ENCODE measurements at regions not wholly inside any gene's neighbourhood (a gene's known extent, or its start where the extent isn't known, plus 50 kb on each side); places are given as distances from the start of the nearest gene placed in this dataset.
"Not testable (repeated sequence)": the region's sequence is repeated elsewhere in the genome, so short reads cannot be mapped to it uniquely, and the experiment has no call there.

DNA sequence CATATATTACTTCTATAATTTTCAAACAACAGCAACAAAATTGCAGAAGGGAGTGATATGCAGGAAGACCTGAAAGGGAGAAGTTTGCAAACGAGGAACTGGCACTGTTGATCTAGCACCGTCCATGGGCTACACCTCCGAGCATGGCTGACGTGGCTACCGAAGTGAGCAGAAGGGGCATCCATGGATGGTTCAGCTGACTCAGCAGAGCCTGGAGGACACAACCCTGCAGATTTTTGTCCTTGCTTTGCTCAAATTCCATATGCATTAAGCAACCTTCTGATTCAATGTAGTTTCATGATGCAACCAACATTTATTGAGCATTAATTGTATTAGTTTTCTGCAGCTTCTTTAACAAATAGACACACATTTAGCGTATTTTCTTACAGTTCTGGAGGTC, 191.2 kb downstream of the C1orf94 start:
- ChIA-PET POLR2A (no interaction called here), CTCF (ENCODE audit: unreplicated experiment) (no interaction called here)
- H3K4me1 ChIP-seq (ENCODE audit: insufficient read depth, low read length, poor library complexity, severe bottlenecking) = no peaks in the 10 kb centered on the region
- no peaks in the 10 kb centered on the region for H4K20me1 ChIP-seq (ENCODE audit: insufficient read depth, low read length)
- H2AFZ ChIP-seq (ENCODE audit: low read length) = no peak overlapping the region
- H3K9me3 ChIP-seq (ENCODE audit: low read length) = no peaks in the 10 kb centered on the region
- DNase-seq (ENCODE audit: low spot score) = no peak
- no peaks in the 10 kb centered on the region for H3K79me2 ChIP-seq (ENCODE audit: insufficient read depth, low read depth, low read length)
- no peak for TF ChIP-seq CTCF (conservative IDR thresholded peaks at IDR 0.05; ENCODE audit: low read length)
- no peak for TF ChIP-seq EZH2phosphoT487 (IDR thresholded peaks at IDR 0.05; ENCODE audit: borderline replicate concordance, low read depth, low read length)
- H3K27ac ChIP-seq (ENCODE audit: low read depth, low read length, poor library complexity, severe bottlenecking) = no peak overlapping the region
- H3K36me3 ChIP-seq (ENCODE audit: insufficient read depth, low read length) = no peaks in the 10 kb centered on the region
- intact Hi-C loops (cut with micrococcal nuclease; ENCODE audit: unreplicated experiment) = no loop called here
- BruUV-seq (replicated peaks) = no TSS peak
- no peak overlapping the region for H3K4me3 ChIP-seq (ENCODE audit: low read depth, low read length, poor library complexity, severe bottlenecking)
- H3K4me2 ChIP-seq (ENCODE audit: low read length) = no peak overlapping the region
- no peaks in the 10 kb centered on the region for H3K9me2 ChIP-seq (ENCODE audit: insufficient read depth, low read length)

DNA sequence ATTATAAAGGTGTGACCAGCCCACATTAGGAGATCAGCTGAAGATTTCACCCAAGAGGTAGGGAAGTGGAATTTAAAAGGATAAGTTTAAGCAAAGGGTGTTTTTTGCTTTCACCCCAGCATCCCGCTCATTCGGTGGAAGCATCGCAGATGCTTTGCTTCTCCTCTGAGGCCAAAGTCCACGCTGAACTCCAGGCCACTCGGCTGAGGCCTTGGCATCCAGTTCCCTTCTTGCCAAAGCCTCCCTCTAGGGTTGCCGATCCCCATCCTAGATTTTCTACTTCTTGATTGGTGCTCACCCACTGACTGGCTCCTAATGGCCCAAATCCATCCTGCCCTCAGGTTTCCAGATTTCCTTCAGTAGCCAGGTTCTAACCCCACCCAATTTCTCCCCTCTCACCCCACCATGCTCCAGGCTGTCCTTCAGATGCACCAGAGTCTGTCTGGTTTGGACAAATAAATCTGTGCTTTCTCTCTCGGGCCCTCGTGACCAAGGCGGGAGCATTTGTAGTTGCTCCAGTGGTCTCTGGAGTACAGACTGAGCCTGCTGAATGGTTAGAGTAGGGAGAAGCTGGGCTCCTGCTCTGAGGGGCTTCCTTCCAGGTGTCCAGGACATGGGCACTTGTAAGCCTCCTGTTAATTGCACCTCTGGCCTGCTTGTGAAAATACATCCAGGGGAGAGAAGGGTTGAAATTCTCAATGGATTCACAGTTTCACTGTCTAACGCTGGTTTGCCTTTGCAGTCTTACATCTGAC, 193.2 kb downstream of the C1orf94 start:
- Histone ChIP-seq H3K4me1 (ENCODE audit: insufficient read depth, low read length, poor library complexity, severe bottlenecking) (no peaks in the 10 kb centered on the region), H3K36me3 (ENCODE audit: insufficient read depth, low read length) (no peaks in the 10 kb centered on the region), H3K4me3 (ENCODE audit: low read depth, low read length, poor library complexity, severe bottlenecking) (no peak overlapping the region), H4K20me1 (ENCODE audit: insufficient read depth, low read length) (no peaks in the 10 kb centered on the region), H3K27ac (ENCODE audit: low read depth, low read length, poor library complexity, severe bottlenecking) (no peak overlapping the region), H3K79me2 (ENCODE audit: insufficient read depth, low read depth, low read length) (no peaks in the 10 kb centered on the region), H3K9me3 (ENCODE audit: low read length) (no peaks in the 10 kb centered on the region), H2AFZ (ENCODE audit: low read length) (no peak overlapping the region), H3K4me2 (ENCODE audit: low read length) (no peak overlapping the region), H3K9me2 (ENCODE audit: insufficient read depth, low read length) (no peaks in the 10 kb centered on the region)
- TF ChIP-seq CTCF (conservative IDR thresholded peaks at IDR 0.05; ENCODE audit: low read length) (no peak), EZH2phosphoT487 (IDR thresholded peaks at IDR 0.05; ENCODE audit: borderline replicate concordance, low read depth, low read length) (no peak)
- ChIA-PET CTCF (ENCODE audit: unreplicated experiment) (interaction anchor here (0.6 kb wide), 1 partner anchor 285 kb away, joined by 3 read pairs; no protein-coding TSS in a partner anchor), POLR2A (no interaction called here)
- DNase-seq (ENCODE audit: low spot score) = no peak
- no TSS peak for BruUV-seq (replicated peaks)
- intact Hi-C loops (cut with micrococcal nuclease; ENCODE audit: unreplicated experiment) = no loop called here

DNA sequence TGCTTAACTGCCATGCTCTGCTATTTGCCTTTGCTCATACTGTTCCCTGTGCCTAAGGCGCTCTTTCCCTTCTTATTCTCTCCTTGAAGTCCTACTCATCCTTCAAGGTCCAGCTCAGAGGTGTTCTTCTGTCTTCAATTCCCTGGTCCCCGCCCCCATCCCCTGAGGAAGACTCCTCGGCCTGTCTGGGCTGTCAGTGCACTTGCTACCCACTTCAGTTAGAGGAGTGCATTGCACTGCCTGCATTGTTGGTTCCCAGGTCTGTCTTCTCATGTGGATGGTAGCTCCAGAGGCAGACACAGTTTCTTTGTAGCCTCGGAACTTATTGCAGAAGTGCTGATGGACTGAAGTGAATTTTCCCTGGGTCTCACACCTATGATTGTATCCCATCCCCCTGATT, 194.0 kb downstream of the C1orf94 start:
- no peaks in the 10 kb centered on the region for H3K4me1 ChIP-seq (ENCODE audit: insufficient read depth, low read length, poor library complexity, severe bottlenecking)
- H2AFZ ChIP-seq (ENCODE audit: low read length) = no peak overlapping the region
- no peaks in the 10 kb centered on the region for H3K79me2 ChIP-seq (ENCODE audit: insufficient read depth, low read depth, low read length)
- H4K20me1 ChIP-seq (ENCODE audit: insufficient read depth, low read length) = no peaks in the 10 kb centered on the region
- no peak for TF ChIP-seq CTCF (conservative IDR thresholded peaks at IDR 0.05; ENCODE audit: low read length)
- no peak overlapping the region for H3K27ac ChIP-seq (ENCODE audit: low read depth, low read length, poor library complexity, severe bottlenecking)
- no peaks in the 10 kb centered on the region for H3K36me3 ChIP-seq (ENCODE audit: insufficient read depth, low read length)
- H3K9me3 ChIP-seq (ENCODE audit: low read length) = no peaks in the 10 kb centered on the region
- H3K4me3 ChIP-seq (ENCODE audit: low read depth, low read length, poor library complexity, severe bottlenecking) = no peak overlapping the region
- no peak for DNase-seq (ENCODE audit: low spot score)
- ChIA-PET POLR2A (no interaction called here), CTCF (ENCODE audit: unreplicated experiment) (interaction anchor here (0.6 kb wide), 1 partner anchor 284 kb away, joined by 3 read pairs; no protein-coding TSS in a partner anchor)
- no peak overlapping the region for H3K4me2 ChIP-seq (ENCODE audit: low read length)
- intact Hi-C loops (cut with micrococcal nuclease; ENCODE audit: unreplicated experiment) = no loop called here
- BruUV-seq (replicated peaks) = no TSS peak
- H3K9me2 ChIP-seq (ENCODE audit: insufficient read depth, low read length) = no peaks in the 10 kb centered on the region

GRCh38 chr1:34371179-34371578, 194.5 kb downstream of the C1orf94 start:
- H2AFZ ChIP-seq (ENCODE audit: low read length); H3K79me2 ChIP-seq (ENCODE audit: insufficient read depth, low read depth, low read length); H3K4me2 ChIP-seq (ENCODE audit: low read length); H3K36me3 ChIP-seq (ENCODE audit: insufficient read depth, low read length); H3K9me2 ChIP-seq (ENCODE audit: insufficient read depth, low read length); H3K27ac ChIP-seq (ENCODE audit: low read depth, low read length, poor library complexity, severe bottlenecking); H3K4me3 ChIP-seq (ENCODE audit: low read depth, low read length, poor library complexity, severe bottlenecking); intact Hi-C loops (cut with micrococcal nuclease; ENCODE audit: unreplicated experiment); CTCF ChIA-PET (ENCODE audit: unreplicated experiment); H4K20me1 ChIP-seq (ENCODE audit: insufficient read depth, low read length); H3K9me3 ChIP-seq (ENCODE audit: low read length); H3K4me1 ChIP-seq (ENCODE audit: insufficient read depth, low read length, poor library complexity, severe bottlenecking); POLR2A ChIA-PET; DNase-seq (ENCODE audit: low spot score); BruUV-seq (replicated peaks): not testable (repeated sequence)

Data from OCI-LY7 (cell line).